HG03432 (cell line): ENCODE measurements at regions not wholly inside any gene's neighbourhood (a gene's known extent, or its start where the extent isn't known, plus 50 kb on each side); places are given as distances from the start of the nearest gene placed in this dataset.
"Not testable (repeated sequence)": the region's sequence is repeated elsewhere in the genome, so short reads cannot be mapped to it uniquely, and the experiment has no call there.

Experiments
- ATAC-seq: cut with Tn5 transposase; IDR thresholded peaks from one replicate; pipeline ENCODE4 v1.9.1; 2021; ENCODE audit warnings: mild to moderate bottlenecking, moderate library complexity; ENCODE audit not compliant: unreplicated experiment

DNA sequence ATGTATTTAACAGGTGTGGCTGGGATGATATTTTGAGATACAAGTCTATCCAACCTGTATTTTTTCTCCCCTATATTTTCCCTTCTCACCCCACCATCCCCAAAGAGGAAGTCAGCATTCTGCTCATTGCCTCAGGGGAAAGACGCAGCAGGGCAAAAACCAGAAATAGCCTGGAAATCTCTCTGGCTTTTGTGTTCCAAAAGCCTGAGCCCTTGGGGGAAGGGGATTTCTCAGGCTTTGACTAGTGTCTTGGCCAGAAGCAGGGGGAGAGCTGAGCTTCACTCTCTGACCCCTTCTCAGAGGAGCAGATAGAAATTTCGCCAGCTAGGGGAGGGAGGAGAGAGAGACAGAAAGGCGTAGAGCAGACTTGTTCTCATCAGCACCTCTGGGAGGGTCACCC lies 244.7 kb downstream of the RRAGC start:
- ATAC-seq = no peak

DNA sequence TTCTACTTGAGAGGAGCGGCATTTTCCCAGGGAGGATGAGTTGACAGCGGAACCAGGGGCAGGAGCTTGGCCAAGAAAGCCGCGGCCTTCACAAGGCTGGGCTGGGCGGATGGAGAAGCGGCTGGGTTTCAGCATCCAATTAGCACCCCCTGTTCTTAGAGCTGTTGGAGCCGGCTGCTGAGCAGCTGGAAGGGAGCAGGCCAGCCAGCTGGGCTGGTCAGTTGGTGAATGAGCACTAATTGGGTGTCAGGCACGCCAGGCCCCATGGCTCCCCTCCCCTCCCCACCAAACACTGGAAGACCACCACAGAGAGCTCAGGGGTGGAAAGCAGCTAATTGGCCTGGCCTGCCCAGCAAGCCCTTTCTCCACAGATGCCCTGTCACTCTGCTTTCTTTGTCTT lies 245.6 kb downstream of the RRAGC start:
- ATAC-seq = no peak

DNA sequence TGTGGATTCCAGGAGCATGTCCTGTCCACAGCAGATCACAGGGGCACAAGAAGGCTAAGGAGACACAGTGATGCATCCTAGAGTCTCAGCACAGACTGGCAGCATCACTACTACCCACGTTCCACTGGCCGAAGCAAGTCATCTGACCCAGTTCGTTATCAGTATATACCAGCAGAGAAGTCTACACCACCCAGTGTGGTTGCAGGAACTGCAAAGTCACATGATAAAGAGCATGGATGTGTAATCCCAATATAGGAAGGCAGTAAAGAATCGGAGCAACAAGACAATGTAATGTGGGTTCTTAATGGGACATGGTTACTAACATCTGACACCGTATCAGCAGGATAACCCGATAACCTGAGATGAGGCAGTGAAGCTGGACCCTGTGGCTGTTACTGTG lies 246.6 kb downstream of the RRAGC start:
- no peak for ATAC-seq

DNA sequence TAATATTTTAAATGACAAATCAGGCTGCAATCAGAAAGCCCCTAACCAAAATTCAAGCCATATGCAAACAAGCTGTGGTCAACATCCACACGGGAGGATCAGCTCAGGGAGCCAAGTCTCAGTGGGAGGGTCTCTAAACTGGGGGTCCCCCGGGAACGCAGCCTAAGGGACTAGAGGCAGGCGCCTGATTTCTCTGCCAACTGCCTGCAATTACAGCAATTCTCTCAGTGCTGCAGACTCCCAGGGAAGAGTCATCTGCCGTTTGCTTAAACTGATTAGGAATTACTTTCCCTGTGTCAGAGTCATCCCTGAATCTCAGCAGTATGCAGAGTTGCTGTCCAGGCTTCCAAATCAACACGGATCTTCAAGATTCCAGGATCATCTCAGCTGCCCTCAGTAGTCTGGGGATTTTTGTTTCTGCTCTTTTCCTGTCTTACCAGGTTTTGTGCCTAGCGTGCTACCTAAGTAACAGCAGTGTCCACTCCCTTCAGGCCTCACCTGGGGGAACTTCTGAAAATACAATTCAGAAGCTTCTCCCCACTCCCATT lies 247.8 kb downstream of the RRAGC start:
- no peak for ATAC-seq

DNA sequence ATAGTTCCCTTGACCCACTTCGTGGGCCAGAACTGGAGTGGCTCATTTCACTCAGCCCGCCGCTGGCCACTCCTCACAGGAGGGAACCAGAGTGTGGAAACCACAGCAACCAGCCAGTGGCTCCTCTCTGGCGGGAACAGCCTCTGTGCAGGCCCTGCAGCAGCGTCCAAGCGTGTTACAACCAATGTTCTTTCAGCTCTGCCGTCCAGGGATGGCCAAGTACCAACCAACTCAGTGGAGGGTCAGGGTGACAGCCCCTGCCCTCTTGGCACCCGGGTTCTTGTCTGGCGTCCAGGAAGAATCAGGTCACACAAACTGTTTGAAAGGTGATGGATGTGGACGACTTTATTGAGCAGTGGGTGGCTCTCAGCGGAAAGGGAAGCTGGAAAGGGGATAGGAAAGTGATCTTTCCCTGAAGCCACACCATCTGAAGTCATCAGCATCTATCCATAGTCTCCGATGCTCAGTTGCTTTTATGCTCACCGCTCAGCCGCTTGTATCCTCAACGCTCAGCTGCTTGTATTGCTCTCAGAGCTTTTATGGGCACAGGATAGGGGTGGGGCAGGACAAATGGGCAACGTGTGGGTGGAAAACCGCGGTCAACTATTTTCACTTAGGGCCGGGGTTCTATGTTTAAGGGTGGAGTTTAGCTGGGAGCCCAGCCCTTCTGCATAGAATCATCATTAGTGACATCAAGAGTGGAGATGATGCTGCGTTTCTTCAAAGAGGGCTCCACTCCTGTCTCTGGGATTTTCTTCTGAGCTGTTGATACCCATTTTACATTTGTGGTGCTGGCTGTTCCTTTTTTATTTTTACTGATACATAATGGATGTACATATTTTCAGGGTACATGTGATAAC lies 250.2 kb downstream of the RRAGC start:
- ATAC-seq = no peak

DNA sequence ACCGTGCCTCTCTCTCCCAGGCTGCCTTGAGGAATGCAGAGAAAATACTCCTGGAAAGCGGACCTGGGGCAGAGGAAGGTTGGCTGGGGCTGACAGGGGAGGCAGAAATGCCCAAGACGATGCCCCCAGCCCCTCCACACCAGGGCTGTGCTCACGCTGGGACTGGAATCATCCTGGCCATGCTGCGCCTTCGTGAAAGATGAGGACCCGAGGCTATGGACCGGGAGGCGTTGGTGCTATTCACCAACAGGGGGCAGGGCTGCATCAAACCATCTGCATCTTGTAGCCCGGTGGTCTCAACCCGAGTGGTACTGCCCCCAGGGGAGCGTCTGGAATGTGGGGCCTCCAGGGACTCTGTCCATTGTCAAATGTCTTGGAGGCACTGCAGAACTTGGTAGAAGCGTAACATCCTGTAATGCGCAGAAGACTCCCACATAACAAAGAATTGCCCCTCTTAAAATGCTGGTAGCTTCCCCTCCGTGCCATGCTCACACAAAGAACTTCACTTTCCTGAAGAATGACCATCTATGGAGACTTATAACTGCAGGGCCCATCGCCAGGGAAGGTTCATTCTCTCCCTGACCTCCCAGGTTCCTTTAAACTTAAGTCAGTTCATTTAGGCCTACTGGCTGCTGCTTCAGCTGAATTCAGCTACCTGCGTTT lies 251.2 kb downstream of the RRAGC start:
- ATAC-seq = no peak

DNA sequence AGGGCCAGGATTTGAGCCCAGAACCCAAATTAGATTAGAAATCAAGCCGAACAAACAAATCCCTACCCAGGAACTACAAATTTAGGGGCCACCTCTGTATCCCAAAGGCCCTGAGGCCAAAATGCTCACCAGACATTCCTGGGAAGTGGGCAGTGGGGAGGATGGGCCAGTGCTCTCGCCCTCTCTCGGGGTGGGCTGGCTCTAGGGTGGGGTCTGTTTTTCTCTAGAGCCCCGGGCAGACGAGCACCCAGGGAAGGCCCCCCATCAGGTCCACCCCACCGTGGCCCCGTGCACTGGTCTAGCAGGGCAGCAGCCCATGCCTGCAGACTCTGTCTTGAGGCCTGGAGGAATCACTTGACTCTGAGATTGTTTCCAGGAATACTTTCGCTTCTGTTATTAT lies 252.0 kb downstream of the RRAGC start:
- no peak for ATAC-seq

DNA sequence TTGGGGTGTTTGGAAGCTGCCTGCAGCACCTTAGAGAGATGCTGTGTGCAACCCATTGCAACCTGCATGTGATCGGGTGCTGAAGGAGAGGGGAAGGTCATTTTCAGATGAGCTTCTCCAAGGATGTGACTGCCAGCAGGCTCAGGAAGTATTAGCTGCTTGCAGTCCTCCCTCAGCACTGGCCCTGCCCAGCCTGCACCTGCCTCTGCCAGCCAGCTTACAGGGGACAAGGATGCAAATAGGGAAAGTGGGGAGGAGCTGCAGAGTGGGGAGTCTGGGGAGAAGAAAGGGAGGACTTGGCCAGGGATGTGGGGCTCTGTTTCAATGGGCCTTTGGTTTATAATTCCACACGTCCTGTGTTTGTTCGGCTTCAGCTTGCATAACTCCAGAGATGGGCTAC lies 254.5 kb downstream of the RRAGC start:
- no peak for ATAC-seq

DNA sequence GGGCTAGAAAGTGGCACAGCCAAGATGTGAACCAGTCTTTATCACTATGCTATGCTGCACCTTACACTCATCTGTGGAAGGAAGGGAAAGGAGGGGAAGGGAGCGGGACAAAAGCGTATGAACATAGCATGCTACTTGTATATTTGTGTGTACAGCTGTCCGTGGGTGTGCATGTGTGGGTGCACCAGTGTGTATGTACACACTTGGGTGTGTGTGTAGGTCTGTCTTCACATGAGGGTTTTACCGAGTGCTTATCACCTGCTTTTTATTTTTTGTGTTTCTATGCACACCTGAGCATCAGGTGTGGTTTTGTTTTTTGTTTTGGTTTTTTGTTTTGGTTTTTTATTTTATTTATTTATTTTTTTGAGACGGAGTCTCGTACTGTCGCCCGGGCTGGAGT lies 255.7 kb downstream of the RRAGC start:
- ATAC-seq = no peak

DNA sequence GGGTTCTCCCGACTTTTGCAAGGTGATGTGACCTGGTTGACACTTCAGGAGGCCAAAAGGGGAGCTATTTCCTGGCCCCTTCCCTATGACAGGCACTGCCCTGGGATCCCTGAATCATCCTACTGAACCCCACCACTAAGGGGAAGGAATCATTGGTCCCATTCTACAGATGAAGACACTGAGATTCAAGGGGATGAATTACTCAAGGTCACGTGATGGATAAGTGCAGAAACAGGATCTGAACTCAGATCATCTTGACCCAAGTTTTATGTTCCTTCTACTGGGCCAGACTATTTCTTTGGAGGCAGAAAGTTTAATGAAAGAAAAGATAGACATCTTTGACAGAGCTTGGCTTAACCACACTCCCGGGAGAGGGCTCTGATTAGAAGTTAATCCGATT lies 258.7 kb downstream of the RRAGC start:
- no peak for ATAC-seq

DNA sequence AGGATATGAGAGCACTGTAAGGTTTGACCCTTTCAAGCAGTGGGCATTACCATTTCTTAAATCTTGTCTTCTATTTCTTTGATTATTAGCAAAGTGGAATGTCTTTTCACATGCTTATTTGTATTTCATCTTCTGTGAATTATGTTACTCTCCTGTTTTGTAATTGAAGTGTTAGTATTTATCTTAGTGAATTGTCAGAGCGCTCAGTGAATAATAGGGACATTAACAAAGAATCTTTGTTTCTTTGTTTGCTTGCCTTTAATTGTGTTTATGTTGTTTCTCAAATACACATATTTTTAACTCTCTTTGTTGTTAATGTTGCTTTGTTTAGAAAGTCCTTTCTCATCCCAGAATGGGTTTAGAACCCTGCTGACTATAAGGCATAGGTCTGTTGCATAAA lies 259.3 kb downstream of the RRAGC start:
- no peak for ATAC-seq

DNA sequence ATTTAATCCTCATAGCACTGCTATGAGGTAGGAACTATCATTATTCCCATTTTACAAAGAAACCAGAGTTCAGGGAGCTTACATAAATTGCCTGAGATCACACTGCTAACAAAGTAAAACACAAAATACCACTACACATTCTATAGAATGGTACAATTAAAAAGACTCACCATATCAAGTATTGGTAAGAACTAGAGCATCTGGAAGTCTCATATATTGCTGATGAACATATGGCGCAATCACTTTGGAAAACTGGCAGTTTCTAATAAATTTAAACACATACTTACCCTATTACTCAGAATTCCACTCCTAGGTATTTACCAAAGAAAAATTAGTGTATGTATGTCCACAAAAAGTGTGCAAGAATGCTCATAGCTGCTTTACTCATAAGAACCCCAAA lies 261.5 kb downstream of the RRAGC start:
- no peak for ATAC-seq

DNA sequence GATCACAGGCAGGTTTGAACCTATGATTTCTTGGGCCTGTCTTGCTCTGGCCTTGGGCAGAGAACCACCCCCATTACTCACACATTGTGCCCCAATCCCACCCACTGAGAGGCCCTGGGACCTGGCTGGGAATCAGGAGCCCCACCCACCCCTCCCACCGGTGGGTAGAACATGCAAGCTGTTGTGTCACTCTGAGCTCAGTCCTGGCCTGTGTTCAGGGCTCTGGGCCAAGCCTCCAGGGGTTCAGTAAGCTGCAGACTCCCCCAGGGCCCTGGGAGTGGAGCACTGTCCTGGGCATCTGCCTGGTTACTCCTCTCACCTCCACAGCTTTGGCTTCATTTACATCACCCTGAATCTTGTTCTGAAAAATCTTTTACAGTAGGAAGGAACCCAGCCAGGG lies 270.5 kb downstream of the RRAGC start:
- no peak for ATAC-seq

DNA sequence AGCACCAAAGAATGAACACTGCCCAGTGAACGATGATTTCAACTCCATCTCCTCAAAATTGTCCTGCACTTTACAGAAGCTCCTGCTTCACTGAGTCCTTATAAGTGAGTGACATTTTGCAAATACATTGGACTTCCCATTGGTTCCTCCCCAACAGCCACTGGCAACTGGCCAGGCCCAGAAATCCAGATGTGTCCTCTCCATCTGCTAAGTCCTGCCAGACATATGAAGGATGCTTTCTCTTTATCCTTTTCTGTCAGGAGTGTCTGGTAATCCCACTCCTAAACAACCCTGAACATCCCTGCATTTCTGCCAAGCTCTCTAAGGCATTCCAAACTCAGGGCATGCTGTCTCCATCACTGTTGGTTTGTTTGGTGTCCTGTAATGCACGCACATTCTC lies 271.8 kb downstream of the RRAGC start:
- no peak for ATAC-seq

DNA sequence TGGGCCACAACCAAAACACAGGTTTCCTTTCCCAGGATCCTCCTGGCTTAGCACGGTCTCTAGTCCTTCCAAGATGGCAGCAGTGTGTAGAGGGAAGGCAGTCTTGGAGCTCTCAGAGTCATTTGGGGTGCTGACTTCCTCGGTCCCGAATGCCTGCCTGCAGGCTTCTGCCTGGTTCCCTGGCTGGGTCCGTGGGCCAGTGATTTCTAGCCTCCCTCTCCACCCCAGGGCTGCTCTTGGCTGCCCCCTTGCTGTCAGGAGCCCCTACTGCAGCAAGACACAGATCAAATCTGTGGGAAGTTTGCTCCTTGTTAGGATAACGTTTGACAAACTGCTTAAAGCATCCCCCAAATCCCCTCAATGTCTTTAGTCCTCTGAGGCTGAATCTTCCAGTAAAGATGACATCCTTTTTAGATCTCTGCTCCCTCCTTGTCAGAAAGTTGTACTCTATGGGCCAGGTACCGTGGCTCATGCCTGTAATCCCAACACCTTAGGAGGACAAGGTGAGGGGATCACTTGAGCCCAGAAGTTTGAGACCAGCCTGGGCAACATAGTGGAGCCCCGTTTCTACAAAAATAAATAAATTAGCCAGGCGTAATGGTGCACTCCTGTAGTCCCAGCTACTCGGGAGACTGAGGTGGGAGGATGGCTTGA lies 272.5 kb downstream of the RRAGC start:
- ATAC-seq = no peak

DNA sequence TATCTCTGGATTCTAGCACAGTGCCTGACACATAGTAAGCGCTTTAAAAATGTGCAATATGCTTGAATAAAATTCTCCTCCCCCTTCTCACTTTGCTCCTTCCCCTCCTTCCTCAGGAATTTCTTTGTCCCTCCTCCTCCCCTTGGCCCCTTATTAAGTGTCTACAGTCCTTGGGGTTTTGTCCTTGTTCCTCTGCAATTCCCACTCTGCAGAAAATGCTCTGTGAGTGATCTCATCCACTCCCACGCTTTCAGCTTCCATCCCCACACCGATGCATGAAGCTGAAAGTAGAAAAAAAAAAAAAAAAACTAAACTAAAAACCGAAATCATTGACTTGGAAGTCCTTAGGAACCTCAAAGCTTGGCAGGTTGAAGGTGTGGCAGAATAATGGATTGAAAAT lies 273.6 kb downstream of the RRAGC start:
- ATAC-seq = no peak

DNA sequence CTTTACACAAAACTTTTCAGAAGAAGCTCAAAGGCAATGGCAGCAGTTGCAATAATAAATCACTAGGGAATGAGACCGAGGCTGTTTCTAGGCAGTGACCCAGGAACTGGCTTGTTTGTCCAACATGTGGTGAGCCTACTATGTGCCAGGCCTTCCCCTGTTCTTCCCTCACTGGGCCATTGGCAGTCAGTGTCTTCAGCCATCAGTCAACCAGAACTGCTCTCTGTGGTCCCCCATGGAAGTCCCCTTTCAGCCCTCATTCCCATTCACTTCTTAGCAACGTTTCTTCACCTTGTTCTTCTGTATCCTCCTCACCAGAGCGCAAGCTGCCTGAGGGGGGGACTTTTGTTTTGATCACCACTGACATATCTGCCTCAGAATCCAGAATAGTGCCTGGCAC lies 274.1 kb downstream of the RRAGC start:
- no peak for ATAC-seq

DNA sequence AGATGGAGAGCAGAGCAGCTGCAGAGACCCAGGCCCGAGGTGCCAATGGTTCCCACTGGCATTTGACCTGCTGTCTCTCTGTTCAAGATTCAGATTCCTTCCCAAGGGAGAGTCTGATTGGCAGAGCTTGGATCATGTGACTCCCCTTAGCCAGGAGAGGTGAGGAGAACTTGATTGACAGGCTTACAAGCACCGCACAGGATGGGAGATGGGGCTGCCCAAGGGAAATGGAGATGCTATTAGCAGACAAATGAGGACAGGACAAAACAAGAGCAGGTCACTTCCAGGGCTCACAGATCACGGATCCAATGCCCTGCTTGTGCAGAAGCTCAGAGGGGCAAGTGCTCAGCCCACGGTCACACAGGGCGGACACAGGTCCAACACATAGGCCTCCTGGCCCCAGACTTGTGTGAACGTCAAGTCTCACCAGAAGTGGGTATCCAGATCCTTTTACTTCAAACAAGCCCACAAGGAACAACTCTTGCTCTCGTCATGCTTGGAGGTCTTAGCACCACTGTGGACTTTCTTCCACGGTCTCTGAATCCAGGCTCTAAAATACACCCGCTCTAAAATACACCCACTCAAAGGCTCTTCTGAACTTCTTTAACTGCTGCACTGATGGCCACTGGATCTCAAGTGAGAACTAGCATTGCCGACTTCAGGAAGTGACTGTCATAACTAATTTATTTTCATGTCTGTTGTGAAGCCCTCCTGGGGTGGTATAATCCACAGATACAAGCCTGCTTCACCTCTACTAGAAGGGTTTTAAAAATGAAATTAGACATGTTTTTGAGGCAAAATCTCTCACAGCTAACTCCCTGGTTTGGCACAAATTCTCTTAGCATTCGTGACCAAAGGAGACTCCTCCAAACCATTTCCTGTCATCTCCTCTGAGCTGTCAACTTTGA lies 274.9 kb downstream of the RRAGC start:
- ATAC-seq = no peak

DNA sequence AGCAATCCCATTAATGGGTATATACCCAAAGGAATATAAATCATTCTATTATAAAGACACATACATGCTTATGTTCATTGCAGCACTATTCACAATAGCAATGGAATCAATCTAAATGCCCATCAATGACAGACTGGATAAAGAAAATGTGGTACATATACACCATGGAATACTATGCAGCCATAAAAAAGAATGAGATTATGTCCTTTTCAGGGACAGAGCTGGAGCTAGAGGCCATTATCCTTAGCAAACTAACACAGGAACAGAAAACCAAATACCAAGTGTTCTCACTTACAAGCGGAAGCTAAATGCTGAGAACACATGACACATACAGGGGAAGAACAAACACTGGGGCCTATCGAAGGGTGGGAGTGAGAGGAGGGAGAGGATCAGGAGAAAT lies 276.3 kb downstream of the RRAGC start:
- ATAC-seq = not testable (repeated sequence)

DNA sequence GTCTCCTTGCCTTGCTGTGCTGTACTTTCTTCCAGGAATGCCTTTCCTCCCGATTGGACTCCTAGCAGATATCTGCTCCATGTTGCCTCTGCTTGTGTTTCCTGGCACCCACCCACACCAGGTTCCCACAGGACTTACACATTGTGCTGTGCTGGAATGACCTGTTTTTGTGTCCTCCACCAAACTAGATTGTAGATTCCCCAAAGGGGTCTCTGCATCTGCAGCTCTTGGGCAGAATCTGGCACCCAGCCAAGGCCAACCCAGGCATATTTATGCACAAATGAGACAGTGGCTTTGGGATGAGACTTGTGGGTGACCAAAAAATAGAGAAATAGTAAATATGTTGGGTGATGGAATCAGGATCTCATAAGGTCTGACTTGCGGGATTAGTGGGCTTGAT lies 278.2 kb downstream of the RRAGC start:
- ATAC-seq = no peak

DNA sequence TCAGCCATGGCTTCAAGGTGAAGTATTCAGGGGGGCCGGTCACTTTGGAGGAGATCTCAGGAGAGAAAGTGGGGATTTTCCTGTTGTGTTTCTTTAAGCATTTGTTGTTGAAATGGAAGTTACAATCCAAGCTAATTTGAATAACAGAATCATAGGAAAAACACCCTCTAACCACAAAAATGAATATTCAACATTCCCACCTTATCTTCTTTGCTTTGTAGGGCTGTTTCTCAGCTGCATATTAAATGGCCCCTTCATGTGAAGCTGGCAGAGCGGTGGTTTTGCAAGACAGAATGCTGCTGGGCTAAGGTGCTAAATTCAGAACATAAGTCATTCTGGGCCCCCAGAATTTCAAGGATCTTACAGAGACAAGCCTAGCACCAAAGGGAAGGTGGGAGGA lies 279.0 kb downstream of the RRAGC start:
- no peak for ATAC-seq
